Spleen (tissue), 11 donors: ENCODE measurements at regions not wholly inside any gene's neighbourhood (a gene's known extent, or its start where the extent isn't known, plus 50 kb on each side); places are given as distances from the start of the nearest gene placed in this dataset.

Experiments
- DNase-seq: peaks from one replicate; pipeline ENCODE4 v3.0.0-alpha.2; 2020
- H3K27ac ChIP-seq, 8 donors: fragments of 200-600 bp; sonication (generic) in 7 of 8; 1 replicate in 4 of 8; 2 replicates in 4 of 8; pipeline versions ENCODE4 v1.5.0 to v1.8.0; 2016 to 2021; ENCODE audit warnings: inconsistent platforms in 4 of 8, mild to moderate bottlenecking in 4 of 8, moderate library complexity in 1 of 8
- H3K27me3 ChIP-seq, 7 donors: fragments of 200-600 bp; sonication (generic) in 6 of 7; replicated peaks in 1 of 7; 1 replicate in 4 of 7; 2 replicates in 3 of 7; pipeline versions ENCODE4 v1.5.0 to v1.8.0; 2016 to 2021; ENCODE audit warnings: inconsistent platforms in 3 of 7, mild to moderate bottlenecking in 1 of 7
- H3K36me3 ChIP-seq, 6 donors: fragments of 200-600 bp; sonication (generic) in 5 of 6; 1 replicate in 4 of 6; 2 replicates in 2 of 6; pipeline versions ENCODE4 v1.5.0 to v1.8.0; 2016 to 2021; ENCODE audit warnings: inconsistent platforms in 2 of 6
- H3K4me1 ChIP-seq, 6 donors: fragments of 200-600 bp; sonication (generic) in 5 of 6; 1 replicate in 3 of 6; 2 replicates in 3 of 6; pipeline versions ENCODE4 v1.5.0 to v1.8.0; 2016 to 2021; ENCODE audit warnings: inconsistent platforms in 3 of 6
- H3K4me3 ChIP-seq, 8 donors: fragments of 200-600 bp; sonication (generic) in 7 of 8; 1 replicate in 4 of 8; 2 replicates in 4 of 8; pipeline versions ENCODE4 v1.5.0 to v1.8.0; 2016 to 2021; ENCODE audit warnings: inconsistent platforms in 4 of 8, mild to moderate bottlenecking in 4 of 8, moderate library complexity in 2 of 8
- H3K9me3 ChIP-seq, 8 donors: fragments of 200-600 bp; sonication (generic) in 7 of 8; 1 replicate in 4 of 8; 2 replicates in 4 of 8; pipeline versions ENCODE4 v1.5.0 to v1.8.0; 2016 to 2021; ENCODE audit warnings: inconsistent platforms in 4 of 8
- POLR2A ChIP-seq, 3 donors: fragments of 450-650 bp; IDR thresholded peaks; one replicate each; pipeline ENCODE4 v1.5.1; 2017; ENCODE audit warnings: antibody characterized with exemption in 3 of 3, mild to moderate bottlenecking in 1 of 3
- POLR2AphosphoS5 ChIP-seq, 3 donors: sonication (generic); formaldehyde crosslinking; IDR thresholded peaks; one replicate each; pipeline ENCODE4 v1.5.1; 2017; ENCODE audit warnings: antibody characterized with exemption in 3 of 3
- WGBS, 5 donors: extraction: QIAGEN DNeasy Blood & Tissue Kit in 3 of 5; methylation state at CpG; one replicate each; pipeline versions ENCODE4 v1.1.5 to v1.1.7; 2013 to 2018; 5-methylcytosine and 5-hydroxymethylcytosine counted together
- intact Hi-C: fragments of 100-400 bp; cut with DNase I; formaldehyde crosslinking; loops from one replicate; pipeline ENCODE4 v1.15.0; 2023; ENCODE audit warnings: low total_unique reads
- TF ChIP-seq, protein P1 (sequence below), 11 experiments: fragments of 200-600 bp in 7 of 11; fragments of 450-650 bp in 4 of 11; sonication (generic) in 4 of 11; IDR thresholded peaks in 8 of 11; conservative IDR thresholded peaks in 3 of 11; 1 replicate in 7 of 11; 2 replicates in 4 of 11; pipeline versions ENCODE4 v1.4.0 to v1.8.0; 2016 to 2021; ENCODE audit warnings: antibody characterized with exemption in 11 of 11, inconsistent platforms in 4 of 11, mild to moderate bottlenecking in 1 of 11
- donor health status: healthy with polysubstance abuse.
- donor health status: DM: no; HTN: no; CAD: no; lungs with moderate emphysema.
- donor health status: DM: no; HTN: no; CAD: no.
- donor health status: Bipolar disorder and iron deficiency.
- donor health status: healthy.
- donor health status: DM: no; HTN: no; CAD: no.
- donor health status: DM: yes; HTN: yes; CAD: no.

DNA sequence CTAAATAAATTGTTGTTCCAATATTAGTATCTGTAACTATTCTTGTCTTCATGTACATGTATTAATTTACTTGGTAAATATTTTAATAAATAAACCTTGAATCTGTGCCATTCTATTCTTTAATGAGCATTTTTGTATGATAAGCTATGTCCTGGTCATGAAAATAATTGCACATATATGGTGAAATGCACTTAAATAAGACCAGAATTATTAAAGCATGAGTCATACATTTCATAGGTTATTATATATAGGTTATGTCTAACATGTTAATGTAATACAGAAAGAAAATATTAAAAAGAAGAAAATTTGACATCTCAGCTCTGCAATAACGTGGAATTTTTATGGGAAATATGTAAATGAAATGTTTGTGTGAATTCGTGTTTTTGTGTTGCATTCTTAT is 1168.1 kb downstream of the TAF11L14 start:
- Histone ChIP-seq H3K4me1 (no peaks in the 10 kb centered on the region), H3K4me3 (no peak overlapping the region), H3K9me3 (no peaks in the 10 kb centered on the region), H3K36me3 (no peaks in the 10 kb centered on the region), H3K27me3 (no peaks in the 10 kb centered on the region), H3K27ac (no peak overlapping the region)
- no peak for TF ChIP-seq POLR2A (IDR thresholded peaks at IDR 0.05)
- TF ChIP-seq POLR2AphosphoS5 (IDR thresholded peaks at IDR 0.05), result no peak
- TF ChIP-seq, protein P1, sequence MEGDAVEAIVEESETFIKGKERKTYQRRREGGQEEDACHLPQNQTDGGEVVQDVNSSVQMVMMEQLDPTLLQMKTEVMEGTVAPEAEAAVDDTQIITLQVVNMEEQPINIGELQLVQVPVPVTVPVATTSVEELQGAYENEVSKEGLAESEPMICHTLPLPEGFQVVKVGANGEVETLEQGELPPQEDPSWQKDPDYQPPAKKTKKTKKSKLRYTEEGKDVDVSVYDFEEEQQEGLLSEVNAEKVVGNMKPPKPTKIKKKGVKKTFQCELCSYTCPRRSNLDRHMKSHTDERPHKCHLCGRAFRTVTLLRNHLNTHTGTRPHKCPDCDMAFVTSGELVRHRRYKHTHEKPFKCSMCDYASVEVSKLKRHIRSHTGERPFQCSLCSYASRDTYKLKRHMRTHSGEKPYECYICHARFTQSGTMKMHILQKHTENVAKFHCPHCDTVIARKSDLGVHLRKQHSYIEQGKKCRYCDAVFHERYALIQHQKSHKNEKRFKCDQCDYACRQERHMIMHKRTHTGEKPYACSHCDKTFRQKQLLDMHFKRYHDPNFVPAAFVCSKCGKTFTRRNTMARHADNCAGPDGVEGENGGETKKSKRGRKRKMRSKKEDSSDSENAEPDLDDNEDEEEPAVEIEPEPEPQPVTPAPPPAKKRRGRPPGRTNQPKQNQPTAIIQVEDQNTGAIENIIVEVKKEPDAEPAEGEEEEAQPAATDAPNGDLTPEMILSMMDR (IDR thresholded peaks at IDR 0.05 in 8 of 11, conservative IDR thresholded peaks at IDR 0.05 in 3 of 11), result no peak
- DNase-seq, result no peak
- 67 to 80% (median 76%) methylated on average over 2 of the region's 2 CpGs for WGBS, 5 donors
- intact Hi-C loops, result no loop called here

DNA sequence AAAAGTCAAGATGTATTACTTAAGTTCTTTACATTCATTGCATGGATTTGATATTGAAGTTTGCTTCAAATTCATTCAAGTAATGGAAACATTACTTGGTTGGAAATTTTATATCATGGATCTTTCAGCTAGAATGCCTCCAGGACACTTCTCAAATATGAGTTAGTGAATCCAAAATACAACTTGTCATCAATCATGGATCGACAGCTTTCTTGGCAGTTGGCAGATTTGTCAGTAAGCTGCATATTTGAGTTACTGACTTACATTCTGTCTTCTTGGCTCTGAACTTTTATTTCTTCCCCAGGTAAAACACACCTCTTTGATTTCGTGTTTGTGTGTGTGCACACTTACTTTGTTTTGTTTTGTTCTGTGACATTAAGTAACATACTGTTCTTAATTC is 1171.1 kb downstream of the TAF11L14 start:
- intact Hi-C loops, result no loop called here
- no peaks in the 10 kb centered on the region for H3K36me3 ChIP-seq
- H3K27me3 ChIP-seq, result no peaks in the 10 kb centered on the region
- no peak overlapping the region for H3K27ac ChIP-seq
- H3K4me3 ChIP-seq, result no peak overlapping the region
- H3K4me1 ChIP-seq, result no peaks in the 10 kb centered on the region
- WGBS, 5 donors, result 65 to 84% (median 80%) methylated on average over 2 of the region's 2 CpGs
- no peak for DNase-seq
- TF ChIP-seq POLR2AphosphoS5 (IDR thresholded peaks at IDR 0.05), result no peak
- no peak for TF ChIP-seq POLR2A (IDR thresholded peaks at IDR 0.05)
- TF ChIP-seq, protein P1 (IDR thresholded peaks at IDR 0.05 in 8 of 11, conservative IDR thresholded peaks at IDR 0.05 in 3 of 11), result no peak
- no peaks in the 10 kb centered on the region for H3K9me3 ChIP-seq

DNA sequence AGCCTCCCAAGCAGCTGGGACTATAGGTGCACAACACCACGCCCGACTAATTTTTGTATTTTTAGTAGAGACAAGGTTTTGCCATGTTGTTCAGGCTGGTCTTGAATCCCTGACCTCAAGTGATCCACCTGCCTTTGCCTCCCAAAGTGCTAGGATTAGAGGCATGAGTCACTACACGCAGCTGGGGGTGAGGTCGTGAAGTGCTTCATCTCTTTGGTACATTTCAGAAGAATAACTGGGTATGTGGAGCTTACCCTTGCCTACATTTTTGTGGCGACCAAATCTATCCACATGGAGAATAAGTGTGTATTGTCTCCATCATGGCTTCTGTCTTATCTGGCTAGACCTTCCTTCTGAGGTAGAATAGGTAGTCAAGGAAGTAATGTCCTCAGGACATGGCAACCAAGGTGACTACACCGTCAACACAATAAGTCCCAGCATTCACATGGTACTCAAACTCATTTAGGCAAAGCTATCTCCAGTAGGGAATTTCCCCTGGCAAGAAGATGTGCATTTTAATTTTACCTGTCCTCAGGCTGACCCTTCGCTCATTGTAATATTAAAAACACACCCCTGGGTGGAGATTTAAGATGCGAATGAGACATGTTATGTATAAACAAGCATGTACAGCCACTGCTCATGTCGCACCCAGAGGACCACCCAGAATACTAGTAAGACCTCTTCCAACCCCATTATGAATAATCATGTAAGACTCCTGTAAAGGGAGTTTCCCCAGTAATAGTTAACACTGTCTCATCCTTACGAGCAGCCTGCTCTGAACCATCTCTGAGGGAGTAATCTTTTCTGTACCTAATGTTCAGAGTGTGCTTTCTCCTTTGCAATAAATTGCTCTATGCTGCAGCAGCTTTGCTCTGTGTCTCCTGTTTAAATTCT is 1173.2 kb downstream of the TAF11L14 start:
- Histone ChIP-seq H3K4me1 (no peaks in the 10 kb centered on the region), H3K27me3 (no peaks in the 10 kb centered on the region), H3K27ac (no peak overlapping the region), H3K9me3 (no peaks in the 10 kb centered on the region), H3K36me3 (no peaks in the 10 kb centered on the region), H3K4me3 (no peak overlapping the region)
- 86 to 92% (median 87%) methylated on average over 10 of the region's 10 CpGs for WGBS, 5 donors
- TF ChIP-seq POLR2A (IDR thresholded peaks at IDR 0.05) (no peak), POLR2AphosphoS5 (IDR thresholded peaks at IDR 0.05) (no peak)
- TF ChIP-seq, protein P1 (IDR thresholded peaks at IDR 0.05 in 8 of 11, conservative IDR thresholded peaks at IDR 0.05 in 3 of 11), result no peak
- no peak for DNase-seq
- intact Hi-C loops, result no loop called here

DNA sequence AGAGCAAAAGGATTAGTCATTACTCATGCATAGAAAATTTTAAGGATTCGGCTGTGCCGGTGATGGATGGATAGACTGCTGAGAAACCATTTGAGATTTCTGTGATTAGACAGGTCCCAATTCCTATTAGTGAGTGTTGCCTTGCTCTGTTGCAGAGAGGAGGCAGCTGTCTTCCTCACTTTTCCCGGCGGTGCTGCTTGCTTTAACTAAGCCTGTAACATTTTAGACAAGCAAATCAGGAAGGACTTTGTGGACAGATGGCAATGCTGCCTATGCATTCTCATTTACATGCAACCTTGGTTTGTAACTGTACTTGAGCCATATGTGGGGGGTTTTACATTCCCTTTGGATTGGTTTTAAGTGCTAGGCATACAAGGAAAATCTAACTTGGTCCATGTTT is 1176.3 kb downstream of the CDH18 start:
- intact Hi-C loops, result no loop called here
- Histone ChIP-seq H3K27me3 (no peaks in the 10 kb centered on the region), H3K36me3 (no peaks in the 10 kb centered on the region), H3K4me3 (no peak overlapping the region), H3K27ac (no peak overlapping the region), H3K9me3 (no peaks in the 10 kb centered on the region), H3K4me1 (no peaks in the 10 kb centered on the region)
- 62 to 85% (median 81%) methylated on average over 4 of the region's 4 CpGs for WGBS, 5 donors
- DNase-seq, result no peak
- TF ChIP-seq POLR2AphosphoS5 (IDR thresholded peaks at IDR 0.05) (no peak), POLR2A (IDR thresholded peaks at IDR 0.05) (no peak)
- TF ChIP-seq, protein P1 (IDR thresholded peaks at IDR 0.05 in 8 of 11, conservative IDR thresholded peaks at IDR 0.05 in 3 of 11), result no peak
